ENCODE measurements at regions not wholly inside any gene's neighbourhood (a gene's known extent, or its start where the extent isn't known, plus 50 kb on each side); places are given as distances from the start of the nearest gene placed in this dataset.

DNA sequence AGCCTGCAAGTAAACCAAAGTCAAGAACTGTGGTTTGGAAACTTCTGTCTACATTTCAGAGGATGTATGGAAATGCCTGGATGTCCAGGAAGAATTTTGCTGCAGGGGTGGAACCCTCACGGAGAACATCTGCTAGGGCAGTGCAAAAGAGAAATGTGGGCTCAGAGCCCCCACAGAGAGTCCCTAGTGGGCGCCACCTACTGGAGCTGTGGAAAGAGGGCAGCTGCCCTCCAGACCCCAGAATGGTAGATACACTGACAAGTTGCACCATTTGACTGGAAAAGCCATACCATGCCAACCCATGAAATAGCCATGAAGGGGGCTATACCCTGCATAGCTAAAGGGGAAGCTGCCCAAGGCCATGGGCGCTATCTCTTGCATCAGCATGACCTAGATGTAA, 1672.4 kb downstream of the KCNT2 start:
- peaks cover 13% of the 10 kb centered on the region for H3K4me1 ChIP-seq (ENCODE audit: insufficient read depth, low read length, severe bottlenecking)

DNA sequence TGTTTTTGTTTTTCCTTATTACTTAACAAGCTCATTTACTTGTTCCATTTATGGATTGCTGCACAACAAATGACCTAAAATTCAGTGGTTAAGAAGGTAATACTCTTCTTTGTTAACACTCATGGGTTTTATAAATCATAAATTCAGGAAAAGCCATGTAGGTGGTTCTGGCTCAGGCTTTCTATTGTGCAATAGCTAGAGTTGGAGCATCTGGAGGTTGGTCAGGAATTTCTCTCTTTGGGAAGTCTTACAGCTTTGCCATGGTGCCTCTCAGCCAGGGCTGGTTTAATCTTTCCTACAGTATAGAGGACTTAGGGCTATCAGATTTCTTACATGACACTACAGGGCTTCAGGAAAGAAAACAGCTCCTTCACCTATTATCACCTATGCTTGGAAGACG, 1677.1 kb downstream of the KCNT2 start:
- Histone ChIP-seq H3K9me3 (ENCODE audit: low read length) (peaks cover 2% of the 10 kb centered on the region; the same call in 1 of the 2 replicates), H3K4me3 (ENCODE audit: low read depth, low read length, poor library complexity, severe bottlenecking) (no peak overlapping the region), H3F3A (ENCODE audit: insufficient read depth, low read length) (no peaks in the 10 kb centered on the region), H3K79me2 (ENCODE audit: insufficient read depth, low read length) (no peaks in the 10 kb centered on the region), H3K9ac (ENCODE audit: low read length) (no peak overlapping the region), H2AFZ (ENCODE audit: low read length) (peak overlapping the region; percentile 38; the same call in 1 of the 2 replicates), H3K27me3 (ENCODE audit: insufficient read depth, low read length) (no peaks in the 10 kb centered on the region), H3K9me2 (ENCODE audit: low read depth, low read length) (no peaks in the 10 kb centered on the region), H3K4me2 (ENCODE audit: low read length) (no peak overlapping the region), H3K36me3 (ENCODE audit: insufficient read depth, low read length) (no peaks in the 10 kb centered on the region), H4K20me1 (ENCODE audit: insufficient read depth, low read length) (no peaks in the 10 kb centered on the region), H3K4me1 (ENCODE audit: insufficient read depth, low read length, severe bottlenecking) (no peaks in the 10 kb centered on the region), H3K27ac (ENCODE audit: low read depth, low read length, poor library complexity, severe bottlenecking) (no peak overlapping the region)
- TF ChIP-seq, protein P1, sequence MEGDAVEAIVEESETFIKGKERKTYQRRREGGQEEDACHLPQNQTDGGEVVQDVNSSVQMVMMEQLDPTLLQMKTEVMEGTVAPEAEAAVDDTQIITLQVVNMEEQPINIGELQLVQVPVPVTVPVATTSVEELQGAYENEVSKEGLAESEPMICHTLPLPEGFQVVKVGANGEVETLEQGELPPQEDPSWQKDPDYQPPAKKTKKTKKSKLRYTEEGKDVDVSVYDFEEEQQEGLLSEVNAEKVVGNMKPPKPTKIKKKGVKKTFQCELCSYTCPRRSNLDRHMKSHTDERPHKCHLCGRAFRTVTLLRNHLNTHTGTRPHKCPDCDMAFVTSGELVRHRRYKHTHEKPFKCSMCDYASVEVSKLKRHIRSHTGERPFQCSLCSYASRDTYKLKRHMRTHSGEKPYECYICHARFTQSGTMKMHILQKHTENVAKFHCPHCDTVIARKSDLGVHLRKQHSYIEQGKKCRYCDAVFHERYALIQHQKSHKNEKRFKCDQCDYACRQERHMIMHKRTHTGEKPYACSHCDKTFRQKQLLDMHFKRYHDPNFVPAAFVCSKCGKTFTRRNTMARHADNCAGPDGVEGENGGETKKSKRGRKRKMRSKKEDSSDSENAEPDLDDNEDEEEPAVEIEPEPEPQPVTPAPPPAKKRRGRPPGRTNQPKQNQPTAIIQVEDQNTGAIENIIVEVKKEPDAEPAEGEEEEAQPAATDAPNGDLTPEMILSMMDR (IDR thresholded peaks at IDR 0.05; ENCODE audit: low read length) = no peak
- TF ChIP-seq EZH2 (IDR thresholded peaks at IDR 0.05; ENCODE audit: borderline replicate concordance, low read length) = no peak

More for the DNA sequence above, 1672.4 kb downstream of the KCNT2 start:
- no peaks in the 10 kb centered on the region for H3K79me2 ChIP-seq (ENCODE audit: insufficient read depth, low read length)
- H4K20me1 ChIP-seq (ENCODE audit: insufficient read depth, low read length) = no peaks in the 10 kb centered on the region
- H3F3A ChIP-seq (ENCODE audit: insufficient read depth, low read length) = no peaks in the 10 kb centered on the region
- no peak for TF ChIP-seq EZH2 (IDR thresholded peaks at IDR 0.05; ENCODE audit: borderline replicate concordance, low read length)
- TF ChIP-seq, protein P1 (IDR thresholded peaks at IDR 0.05; ENCODE audit: low read length) = no peak
- H3K9me3 ChIP-seq (ENCODE audit: low read length) = peaks cover 3% of the 10 kb centered on the region; the same call in 1 of the 2 replicates
- H3K9me2 ChIP-seq (ENCODE audit: low read depth, low read length) = no peaks in the 10 kb centered on the region
- no peak overlapping the region for H2AFZ ChIP-seq (ENCODE audit: low read length)
- no peak overlapping the region for H3K4me3 ChIP-seq (ENCODE audit: low read depth, low read length, poor library complexity, severe bottlenecking)
- no peaks in the 10 kb centered on the region for H3K27me3 ChIP-seq (ENCODE audit: insufficient read depth, low read length)
- H3K9ac ChIP-seq (ENCODE audit: low read length) = no peak overlapping the region
- H3K4me2 ChIP-seq (ENCODE audit: low read length) = no peak overlapping the region
- H3K36me3 ChIP-seq (ENCODE audit: insufficient read depth, low read length) = no peaks in the 10 kb centered on the region
- H3K27ac ChIP-seq (ENCODE audit: low read depth, low read length, poor library complexity, severe bottlenecking) = no peak overlapping the region

DNA sequence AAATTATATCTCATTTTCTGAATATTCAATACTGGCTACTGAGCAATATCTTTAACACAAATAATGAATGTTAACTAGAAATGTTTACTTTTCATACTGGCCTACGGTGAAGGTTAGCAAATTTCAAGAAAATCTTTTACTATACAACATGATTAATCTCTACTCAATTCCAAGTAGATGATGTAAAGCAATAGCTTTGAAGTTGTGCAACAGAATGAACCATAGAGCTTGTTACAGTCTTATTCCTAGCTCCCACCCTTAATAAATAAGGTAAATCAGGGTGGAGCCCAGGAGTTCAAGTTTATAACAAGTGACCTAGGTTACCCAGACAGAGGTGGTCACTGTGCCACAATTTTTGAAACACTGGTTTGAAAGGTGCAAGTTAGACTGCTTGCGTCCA, 1678.1 kb downstream of the KCNT2 start:
- H3K79me2 ChIP-seq (ENCODE audit: insufficient read depth, low read length) = no peaks in the 10 kb centered on the region
- no peaks in the 10 kb centered on the region for H4K20me1 ChIP-seq (ENCODE audit: insufficient read depth, low read length)
- H3K4me2 ChIP-seq (ENCODE audit: low read length) = no peak overlapping the region
- H3K27me3 ChIP-seq (ENCODE audit: insufficient read depth, low read length) = no peaks in the 10 kb centered on the region
- H3K4me1 ChIP-seq (ENCODE audit: insufficient read depth, low read length, severe bottlenecking) = no peaks in the 10 kb centered on the region
- peak overlapping the region; percentile 59; the same call in 1 of the 2 replicates for H2AFZ ChIP-seq (ENCODE audit: low read length)
- H3K27ac ChIP-seq (ENCODE audit: low read depth, low read length, poor library complexity, severe bottlenecking) = no peak overlapping the region
- no peaks in the 10 kb centered on the region for H3K9me3 ChIP-seq (ENCODE audit: low read length)
- H3F3A ChIP-seq (ENCODE audit: insufficient read depth, low read length) = no peaks in the 10 kb centered on the region
- TF ChIP-seq, protein P1 (IDR thresholded peaks at IDR 0.05; ENCODE audit: low read length) = no peak
- no peak for TF ChIP-seq EZH2 (IDR thresholded peaks at IDR 0.05; ENCODE audit: borderline replicate concordance, low read length)
- no peak overlapping the region for H3K4me3 ChIP-seq (ENCODE audit: low read depth, low read length, poor library complexity, severe bottlenecking)
- no peaks in the 10 kb centered on the region for H3K9me2 ChIP-seq (ENCODE audit: low read depth, low read length)
- H3K9ac ChIP-seq (ENCODE audit: low read length) = no peak overlapping the region
- H3K36me3 ChIP-seq (ENCODE audit: insufficient read depth, low read length) = no peaks in the 10 kb centered on the region
